ENCODE measurements at regions not wholly inside any gene's neighbourhood (a gene's known extent, or its start where the extent isn't known, plus 50 kb on each side); places are given as distances from the start of the nearest gene placed in this dataset.
"Not testable (repeated sequence)": the region's sequence is repeated elsewhere in the genome, so short reads cannot be mapped to it uniquely, and the experiment has no call there.

DNA sequence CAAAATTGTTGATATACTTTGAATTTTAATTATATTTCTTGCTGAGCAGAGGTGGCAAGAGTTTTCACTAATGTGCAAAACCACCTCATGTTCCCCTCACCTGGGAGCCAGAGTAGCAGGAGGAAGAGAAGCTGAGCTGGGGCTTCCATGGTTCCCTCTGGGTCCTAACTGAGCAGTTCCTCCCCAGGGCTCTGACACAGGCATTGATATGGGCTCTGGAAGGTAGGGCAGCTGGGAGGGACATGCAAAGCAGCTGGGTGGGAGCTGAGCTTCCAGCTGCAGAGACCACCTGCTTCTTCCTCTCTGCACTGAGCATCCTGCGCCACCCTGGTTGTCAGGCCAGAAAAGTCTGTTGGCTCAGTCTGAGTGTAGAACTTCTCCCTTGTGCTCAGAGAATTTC lies 336.1 kb downstream of the RPIA start:
- FAIRE-seq: not testable (repeated sequence)

DNA sequence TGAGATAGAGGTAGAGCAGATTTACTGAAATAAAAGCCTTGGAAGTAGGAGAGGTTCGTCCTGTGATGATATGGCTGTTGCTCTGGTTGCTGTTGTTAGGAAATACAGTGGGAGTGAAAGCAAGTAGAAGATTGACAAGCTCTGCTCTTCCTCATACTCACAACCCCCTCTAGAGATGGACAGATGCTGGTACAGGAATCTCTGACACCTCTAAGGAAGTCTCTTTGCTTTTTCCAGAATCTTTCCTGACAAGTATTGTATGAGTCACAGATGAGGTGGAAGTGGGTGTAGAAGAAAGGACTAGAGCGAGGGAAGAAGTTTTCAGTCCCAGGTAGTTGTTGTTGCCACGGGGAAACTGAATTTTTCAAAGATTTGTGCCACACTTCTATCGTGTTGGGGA lies 337.8 kb downstream of the RPIA start:
- FAIRE-seq: not testable (repeated sequence)

DNA sequence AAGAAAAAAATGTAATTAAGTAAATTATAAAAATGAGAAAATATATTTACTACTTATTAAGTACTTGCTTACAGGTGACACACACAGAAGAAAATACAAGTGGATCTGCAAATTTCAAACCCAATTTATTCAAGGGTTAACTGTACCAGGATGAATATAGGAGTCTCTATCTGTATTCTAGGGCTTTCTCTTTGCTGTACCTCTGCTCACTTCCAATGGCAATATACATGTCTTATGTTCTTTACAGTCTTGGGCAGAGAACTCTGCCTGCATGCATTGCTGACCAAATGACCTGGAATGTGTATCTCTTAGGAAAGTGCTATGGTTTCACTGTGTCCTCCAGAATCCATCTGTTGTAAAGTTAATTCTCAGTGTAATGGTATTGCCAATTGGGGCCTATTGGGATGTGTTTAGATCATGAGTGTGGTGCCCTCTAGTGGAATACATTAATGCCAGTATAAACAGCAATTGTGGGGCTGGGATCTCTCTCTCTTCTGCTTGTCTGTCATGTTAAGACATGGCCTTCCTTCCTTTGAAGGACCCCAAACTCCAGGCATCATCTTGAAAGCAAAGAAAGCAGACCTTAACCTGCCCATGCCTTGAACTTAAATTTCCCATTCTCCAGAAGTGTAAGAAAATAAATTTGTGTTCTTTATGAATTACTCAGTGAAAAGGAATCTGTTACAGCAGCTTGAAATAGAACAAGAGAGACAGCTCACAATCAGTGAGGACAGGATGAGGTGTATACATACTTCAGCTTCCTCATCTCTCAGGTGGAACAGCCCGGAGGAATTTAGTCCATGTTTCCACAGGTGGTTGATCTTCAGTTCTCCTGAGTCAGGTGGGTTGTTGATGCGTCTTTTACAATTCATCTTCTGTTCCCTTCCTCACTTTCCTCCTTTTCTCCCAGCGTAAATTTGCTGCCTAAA lies 356.9 kb downstream of the RPIA start:
- FAIRE-seq: peak; percentile 34

DNA sequence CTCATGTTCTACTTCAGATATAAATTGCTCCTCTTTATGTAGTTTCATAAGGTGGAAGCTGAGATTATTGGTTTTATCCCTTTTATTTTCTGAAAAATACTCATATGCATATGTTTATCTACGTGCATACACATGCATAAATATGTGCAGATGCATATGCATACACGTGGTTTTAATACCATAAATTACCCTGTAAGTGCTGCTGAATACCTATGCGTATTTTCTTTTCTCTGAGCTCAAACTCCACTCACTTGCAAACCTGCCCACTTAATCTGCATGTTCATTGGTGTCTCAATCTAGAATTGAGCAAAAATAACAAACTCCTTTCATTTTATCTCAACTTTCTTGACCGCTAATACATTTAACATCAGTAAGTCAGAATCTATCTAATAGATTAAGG lies 367.1 kb downstream of the RPIA start:
- not testable (repeated sequence) for FAIRE-seq

DNA sequence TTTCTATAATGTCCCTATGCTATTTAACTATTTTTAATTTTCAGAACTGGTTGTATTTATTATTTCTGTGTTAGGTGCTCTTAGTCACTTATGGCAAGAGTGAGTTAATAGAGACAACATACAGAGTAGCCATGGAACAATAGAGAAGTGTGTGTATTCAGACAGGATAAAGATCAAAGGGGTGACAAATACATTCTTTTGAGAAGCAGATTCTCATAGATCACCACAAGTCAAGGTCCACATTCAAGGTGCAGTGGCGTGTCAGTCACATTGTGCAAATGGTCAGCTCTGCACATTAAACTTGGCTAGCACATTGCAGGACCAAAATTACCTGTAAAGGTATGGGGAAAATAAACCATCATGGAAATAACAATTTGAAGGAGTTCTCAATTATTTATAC lies 369.7 kb downstream of the RPIA start:
- not testable (repeated sequence) for FAIRE-seq

DNA sequence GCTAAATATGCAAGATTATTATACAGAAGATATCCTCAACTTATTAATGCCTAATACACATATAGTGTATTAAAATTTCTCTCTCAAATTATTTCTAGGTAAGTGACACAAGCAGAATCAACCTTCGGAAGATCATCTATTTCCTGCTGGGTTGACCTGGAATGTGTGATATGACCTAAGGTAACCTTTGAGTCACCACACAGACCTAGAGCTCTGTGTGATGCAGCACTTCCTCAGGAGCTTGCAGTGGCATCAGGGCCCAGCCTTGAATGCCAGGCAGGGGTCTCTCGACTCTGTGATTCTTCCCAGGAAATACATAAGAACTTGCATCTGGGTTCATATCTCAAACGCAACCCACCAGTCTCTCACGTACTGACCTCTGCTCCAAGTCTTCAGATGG lies 385.3 kb downstream of the RPIA start:
- not testable (repeated sequence) for FAIRE-seq

DNA sequence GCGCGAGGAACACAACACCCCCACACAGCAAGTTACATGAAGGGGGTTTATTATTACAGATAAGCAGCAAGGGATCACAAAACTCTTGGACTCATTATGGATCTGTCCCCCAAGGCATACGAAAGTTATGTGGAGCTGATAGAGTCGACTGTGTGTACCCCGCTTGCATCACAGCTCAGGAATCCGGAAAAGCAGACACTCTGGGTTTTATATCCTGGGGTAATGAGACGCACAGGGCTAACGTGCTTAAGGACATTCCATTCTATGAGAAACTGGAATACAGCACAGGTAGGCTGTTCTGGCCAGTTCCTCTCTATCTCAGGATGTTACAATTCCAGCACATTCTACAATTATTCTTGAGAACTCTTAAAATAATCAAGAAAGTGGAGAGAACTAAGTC lies 401.4 kb downstream of the RPIA start:
- not testable (repeated sequence) for FAIRE-seq

DNA sequence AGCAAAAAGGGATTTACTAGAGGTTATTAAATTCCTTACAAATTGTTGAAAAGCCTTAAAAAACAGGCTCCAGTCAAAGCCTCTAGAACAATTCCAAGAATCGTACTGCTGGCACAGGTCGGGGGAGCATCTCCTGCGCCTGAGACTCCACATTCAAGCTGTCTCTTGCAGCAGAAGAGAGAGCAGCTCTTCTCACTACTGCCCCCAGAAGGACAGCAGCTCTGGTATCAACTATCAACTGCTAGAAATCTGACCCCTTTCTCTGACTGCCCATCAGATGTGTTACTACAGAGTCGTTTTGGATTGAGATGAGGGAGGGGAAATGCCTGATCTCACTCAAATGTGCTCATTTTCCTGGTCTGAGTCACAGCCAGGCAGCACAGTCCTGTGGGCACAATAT lies 403.6 kb downstream of the RPIA start:
- not testable (repeated sequence) for FAIRE-seq

DNA sequence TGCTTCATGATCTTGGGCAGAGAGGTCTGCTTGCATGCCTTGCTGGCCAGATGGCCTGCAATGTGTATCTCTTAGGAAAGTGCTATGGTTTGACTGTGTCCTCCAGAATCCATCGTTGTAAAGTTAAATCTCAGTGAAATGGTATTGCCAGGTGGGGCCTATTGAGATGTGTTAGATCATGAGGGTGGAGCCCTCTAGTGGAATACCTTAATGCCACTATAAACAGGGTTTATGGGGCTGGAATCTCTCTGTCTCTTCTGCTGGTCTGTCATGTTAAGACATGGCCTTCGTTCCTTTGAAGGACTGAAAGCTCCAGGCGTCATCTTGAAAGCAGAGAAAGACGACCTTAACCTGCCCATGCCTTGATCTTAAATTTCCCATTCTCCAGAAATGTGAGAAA lies 411.1 kb downstream of the RPIA start:
- not testable (repeated sequence) for FAIRE-seq

DNA sequence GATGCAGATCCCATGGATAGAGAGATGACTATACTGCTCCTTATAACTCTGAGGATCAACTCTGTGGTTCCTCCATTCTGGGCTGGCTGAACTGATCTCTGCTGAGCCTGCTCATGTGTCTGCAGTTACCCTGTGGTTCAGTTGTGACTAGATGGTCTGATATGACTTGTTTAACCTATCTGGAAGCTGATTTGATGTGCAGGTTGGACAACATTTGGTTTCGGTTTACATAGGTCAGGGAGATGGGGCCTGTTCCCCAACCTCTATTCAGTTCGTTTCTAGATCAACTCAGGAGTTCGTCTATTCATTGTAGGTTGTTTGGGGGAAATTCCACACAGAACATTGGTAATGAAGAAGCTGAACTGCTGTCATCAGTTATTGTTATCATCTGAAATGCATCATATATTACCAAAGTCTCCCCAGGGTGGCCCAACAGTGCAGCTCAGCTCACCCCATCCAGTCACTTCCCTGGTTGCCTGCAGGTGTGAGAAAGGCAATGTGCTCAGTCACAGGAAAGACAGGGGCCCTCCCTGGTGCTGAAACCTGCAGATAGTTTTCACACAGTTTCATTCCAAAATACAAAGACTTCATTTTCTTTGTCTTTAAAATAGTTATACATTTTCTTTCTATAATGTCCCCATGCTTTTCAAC lies 415.0 kb downstream of the RPIA start:
- FAIRE-seq: not testable (repeated sequence)

DNA sequence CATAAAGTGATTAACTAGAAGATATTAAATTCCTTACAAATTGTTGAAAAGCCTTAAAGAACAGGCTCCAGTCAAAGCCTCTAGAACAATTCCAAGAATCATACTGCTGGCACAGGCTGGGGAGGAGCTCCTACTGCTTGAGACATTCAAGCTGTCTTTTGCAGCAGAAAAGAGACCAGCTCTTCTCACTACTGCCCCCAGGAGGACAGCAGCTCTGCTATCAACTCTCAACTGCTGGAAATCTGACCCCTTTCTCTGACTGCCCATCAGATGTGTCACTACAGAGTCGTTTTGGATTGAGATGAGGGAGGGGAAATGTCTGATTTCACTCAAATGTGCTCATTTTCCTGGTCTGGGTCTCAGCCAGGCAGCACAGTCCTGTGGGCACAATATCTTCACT lies 421.0 kb downstream of the RPIA start:
- not testable (repeated sequence) for FAIRE-seq

DNA sequence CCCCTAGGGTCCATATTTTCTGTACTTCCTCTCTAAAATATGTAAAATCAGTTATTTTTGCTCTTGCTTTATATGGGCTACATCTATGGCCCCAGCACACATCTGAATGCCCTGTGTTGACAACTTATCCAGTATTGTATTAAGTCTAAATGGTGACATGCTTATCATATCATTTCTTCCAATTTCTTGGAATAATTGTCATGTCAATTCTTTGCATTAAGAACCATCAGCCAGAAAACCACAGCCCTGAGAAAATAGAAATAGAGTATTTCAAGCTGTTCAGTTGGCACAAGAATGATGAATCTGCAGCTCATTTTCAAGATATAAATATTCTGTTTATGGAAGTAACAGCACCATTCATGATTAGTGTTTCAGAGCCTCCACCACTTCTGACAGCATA lies 421.8 kb downstream of the RPIA start:
- not testable (repeated sequence) for FAIRE-seq

DNA sequence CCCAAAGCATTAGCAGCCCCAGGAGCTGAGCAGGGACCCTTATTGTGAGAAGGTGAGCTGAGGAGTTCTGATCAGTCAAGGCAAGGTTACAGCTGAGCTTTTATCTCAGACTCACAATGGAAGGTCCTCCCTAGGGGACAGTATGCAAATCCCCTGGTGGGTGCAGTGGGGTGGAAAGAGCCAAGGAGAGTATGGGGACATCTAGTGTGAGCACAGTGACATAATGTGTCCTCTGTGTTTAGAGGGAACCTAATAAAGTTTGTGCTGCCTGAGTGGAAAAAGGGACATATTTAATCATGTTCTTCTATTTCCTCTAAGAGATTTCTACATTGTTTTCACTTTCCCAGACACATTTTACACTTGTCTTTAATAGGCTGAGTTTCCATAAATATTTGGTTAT lies 438.0 kb downstream of the RPIA start:
- not testable (repeated sequence) for FAIRE-seq

DNA sequence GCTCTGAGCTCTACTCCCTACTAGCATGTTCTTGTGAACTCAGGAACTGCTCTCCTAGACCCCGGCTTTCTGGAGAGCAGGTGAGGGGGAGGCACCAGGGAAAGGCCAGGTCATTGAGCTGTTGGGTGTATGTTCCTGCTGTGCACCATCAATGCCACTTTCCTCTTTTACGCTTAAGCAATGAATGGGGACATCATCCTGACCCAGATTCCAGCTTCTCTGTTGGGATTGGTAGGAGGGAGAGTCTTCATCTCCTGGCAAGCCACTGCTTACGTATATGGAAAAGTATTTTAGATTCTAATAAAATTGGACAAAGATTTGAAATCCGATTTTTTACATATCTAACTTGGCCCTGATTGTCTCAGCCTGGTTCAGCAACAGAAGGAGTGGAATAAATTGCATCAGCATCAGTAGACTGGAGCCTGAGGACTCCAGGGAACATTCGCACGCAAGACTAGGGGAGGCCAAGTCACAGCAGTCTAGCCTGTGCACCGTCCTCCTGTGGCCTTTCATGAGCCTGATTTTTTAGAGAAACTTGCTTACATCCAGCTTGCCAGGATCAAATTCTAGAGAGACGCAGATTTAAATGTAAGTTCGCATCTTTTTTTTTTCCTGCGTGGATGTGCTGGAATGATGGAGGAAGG lies 439.3 kb downstream of the RPIA start:
- not testable (repeated sequence) for FAIRE-seq

DNA sequence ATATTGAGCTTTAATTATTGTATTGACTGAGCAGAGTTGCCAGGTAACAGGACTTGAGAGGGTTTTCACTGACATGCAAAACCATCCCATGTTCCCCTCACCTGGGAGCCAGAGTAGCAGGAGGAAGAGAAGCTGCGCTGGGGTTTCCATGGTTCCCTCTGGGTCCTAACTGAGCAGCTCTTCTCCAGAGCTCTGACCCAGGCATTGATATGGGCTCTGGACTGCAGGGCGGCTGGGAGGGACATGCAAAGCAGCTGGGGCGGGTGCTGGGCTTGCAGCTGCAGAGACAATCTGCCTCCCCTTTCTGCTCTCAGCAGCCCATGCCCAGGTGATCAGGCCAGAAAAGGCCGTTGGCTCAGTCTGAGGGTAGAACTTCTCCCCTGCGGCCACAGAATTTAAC lies 451.5 kb downstream of the RPIA start:
- not testable (repeated sequence) for FAIRE-seq

DNA sequence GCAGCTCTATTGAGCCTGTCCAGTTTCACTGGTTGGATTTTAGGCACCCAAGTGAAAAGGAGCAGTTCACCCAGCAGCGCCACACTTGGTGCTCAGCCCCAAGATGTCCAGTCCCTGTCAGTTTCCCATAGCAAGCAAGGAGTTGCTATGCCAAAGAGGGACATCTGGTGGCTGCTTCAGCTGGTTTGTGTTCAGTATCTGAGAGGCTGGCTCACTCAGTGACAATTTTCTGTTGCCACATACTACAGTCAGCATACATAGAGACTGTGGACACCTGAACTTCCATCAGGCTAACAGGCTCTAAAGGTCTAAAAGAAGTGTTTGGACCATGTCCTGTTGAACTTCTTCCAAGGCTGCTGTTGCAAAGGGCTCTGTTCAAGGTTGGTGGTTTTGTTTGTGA lies 453.9 kb downstream of the RPIA start:
- not testable (repeated sequence) for FAIRE-seq

DNA sequence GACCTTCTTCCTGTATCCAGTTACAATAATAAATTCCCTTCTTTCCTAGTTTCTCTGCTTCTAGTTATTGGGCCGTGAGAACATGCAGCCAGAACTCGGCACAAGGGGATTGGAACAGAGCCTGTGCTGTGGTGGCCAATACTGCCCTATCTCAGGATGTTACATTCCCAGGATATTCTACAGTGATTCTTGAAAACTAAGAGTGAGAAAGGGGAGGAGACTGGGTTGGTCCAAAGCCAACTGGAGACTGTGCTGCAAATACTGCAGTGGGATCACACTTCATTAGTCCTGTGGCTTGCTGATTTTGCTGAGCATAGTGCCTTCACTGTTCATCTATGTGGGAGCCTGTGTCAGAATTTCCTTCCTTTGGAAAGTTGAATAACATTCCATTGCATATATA lies 456.8 kb downstream of the RPIA start:
- FAIRE-seq: not testable (repeated sequence)

DNA sequence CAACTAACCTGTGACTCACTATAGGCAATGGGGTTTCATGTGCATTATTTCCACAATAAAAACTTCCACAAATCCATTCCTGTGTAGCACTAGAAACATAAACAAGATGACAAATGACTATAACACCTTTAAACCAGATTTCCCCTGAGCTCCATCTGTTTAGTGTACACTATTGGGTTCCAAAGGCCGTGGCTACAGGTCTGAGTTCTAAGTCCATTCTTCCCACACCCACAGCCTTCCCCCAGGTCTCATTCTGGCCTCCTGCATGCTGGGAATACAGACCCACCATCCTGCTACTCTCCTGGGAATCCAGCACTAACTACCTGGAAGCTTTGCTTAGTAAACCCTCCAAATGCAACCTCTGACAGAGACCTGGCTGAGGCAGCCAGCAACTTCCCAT lies 460.2 kb downstream of the RPIA start:
- not testable (repeated sequence) for FAIRE-seq

DNA sequence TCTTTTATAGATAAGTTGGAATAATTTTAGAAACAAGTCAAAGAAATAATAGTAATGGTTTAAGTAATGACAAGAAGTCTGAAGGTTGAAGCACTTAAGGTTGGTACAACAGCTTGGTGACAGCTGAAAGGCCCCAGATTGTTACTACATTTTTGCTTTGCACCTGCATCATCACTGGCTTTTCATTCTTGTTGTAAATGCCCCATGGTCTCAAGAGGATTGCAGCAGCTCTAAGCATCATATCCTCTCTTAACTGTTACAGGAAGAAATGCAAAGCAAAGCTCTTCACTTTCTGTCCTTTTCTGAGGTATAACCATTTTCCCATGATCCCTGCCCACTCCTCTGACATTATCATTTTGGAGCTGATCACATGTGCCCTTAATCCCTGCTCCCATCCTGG lies 461.0 kb downstream of the RPIA start:
- not testable (repeated sequence) for FAIRE-seq

DNA sequence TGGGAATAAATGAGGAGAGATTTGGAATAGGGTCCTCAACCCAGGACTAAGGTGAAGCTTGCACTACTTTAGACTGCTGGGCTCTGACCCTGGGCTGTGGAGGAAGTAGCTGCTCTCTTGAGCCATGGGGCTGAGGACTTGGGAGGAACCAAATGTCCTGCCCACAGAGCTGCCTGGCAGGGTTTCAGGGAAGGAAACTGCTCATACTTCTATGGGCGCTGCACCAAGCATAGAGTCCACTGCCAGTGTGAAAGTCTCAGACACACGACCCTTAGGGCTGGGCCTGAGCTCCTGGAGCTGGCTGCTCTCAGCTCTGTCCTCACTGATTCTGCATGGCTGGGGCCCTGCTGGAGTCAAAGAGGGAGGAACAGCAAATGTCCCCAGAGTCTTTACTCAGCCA lies 461.7 kb downstream of the RPIA start:
- FAIRE-seq: not testable (repeated sequence)

DNA sequence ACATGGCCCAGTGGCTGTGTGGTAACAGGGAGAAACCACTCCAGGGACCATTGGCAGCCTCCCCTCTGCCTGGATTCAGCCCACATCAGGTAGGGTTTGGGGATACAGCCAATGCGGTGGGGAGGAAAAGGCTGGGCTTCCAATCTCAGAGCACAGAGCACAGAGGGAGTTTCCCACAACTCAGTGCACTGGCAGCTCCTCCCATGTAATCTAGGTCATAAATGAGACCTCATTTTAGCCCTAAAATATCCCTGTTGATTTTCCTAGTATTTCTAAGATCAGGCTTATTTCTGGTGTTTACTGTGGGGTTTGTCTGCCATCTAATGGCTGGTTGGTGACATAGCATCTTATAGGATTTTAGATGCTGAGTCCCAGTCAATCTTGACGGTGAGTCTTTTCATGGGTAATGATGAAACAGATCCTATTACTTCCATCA lies 462.8 kb downstream of the RPIA start:
- FAIRE-seq: peak; percentile 91

DNA sequence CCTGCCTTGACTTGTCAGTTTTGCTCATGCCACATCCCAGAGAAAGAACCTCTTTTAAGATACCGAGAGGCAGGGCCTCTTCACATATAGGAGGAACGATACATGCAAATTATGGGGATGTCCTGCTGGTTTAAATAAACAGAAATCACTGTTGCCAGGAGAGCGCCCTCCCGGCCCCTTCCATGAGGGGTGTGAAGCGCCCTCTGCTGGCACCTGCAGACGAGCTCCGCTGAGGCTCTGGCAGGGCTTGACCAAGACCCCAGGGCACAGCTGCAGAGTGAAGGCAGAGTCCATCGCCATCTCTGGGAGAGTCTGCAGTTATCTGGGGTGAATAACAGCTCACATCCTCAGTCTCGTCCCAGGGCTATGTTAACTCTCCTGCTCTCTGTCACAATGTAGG lies 468.8 kb downstream of the RPIA start:
- not testable (repeated sequence) for FAIRE-seq

DNA sequence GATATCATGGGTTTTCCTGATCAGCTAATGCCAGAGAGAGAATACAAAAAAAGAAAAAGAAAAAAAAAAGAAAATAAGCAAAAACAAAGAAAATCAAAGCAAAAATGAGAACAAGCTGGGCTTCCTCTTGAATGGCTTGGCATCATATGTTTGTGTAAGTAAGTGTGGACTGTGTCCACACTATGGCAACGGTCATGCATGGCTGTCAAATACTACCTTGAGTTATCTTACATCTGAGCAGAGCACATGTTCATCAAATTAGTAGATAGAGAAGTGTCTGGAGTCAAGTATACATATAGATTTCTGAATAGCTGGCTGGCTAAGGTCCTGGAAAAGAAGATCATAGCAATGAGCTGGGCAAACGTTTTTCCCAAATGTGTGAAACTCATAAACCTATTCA lies 470.2 kb downstream of the RPIA start:
- not testable (repeated sequence) for FAIRE-seq
